Stimulated activated CD4-positive, alpha-beta T cell treated with anti-CD3 and anti-CD28 coated beads, Interleukin-4, amount 100 ng/mL, for 4 hours (primary cell): ENCODE measurements at regions not wholly inside any gene's neighbourhood (a gene's known extent, or its start where the extent isn't known, plus 50 kb on each side); places are given as distances from the start of the nearest gene placed in this dataset.
"Not testable (repeated sequence)": the region's sequence is repeated elsewhere in the genome, so short reads cannot be mapped to it uniquely, and the experiment has no call there.

ENCODE experiments used
- DNase-seq, 2 experiments: peaks; one replicate each; pipeline ENCODE4 v3.0.0-alpha.2; 2020

- DNase-seq: no peak
These were observed 62.3 kb upstream of the HIVEP3 start for GRCh38 chr1:41980827-41981653.

GRCh38 chr1:41978986-41979385 lies 60.3 kb upstream of the HIVEP3 start:
- no peak for DNase-seq

- no peak for DNase-seq
These were observed 58.6 kb upstream of the HIVEP3 start for GRCh38 chr1:41977326-41977725.

- DNase-seq: no peak
These were observed 57.9 kb upstream of the HIVEP3 start for GRCh38 chr1:41976671-41977070.

GRCh38 chr1:41975850-41976569 lies 57.3 kb upstream of the HIVEP3 start:
- no peak for DNase-seq

GRCh38 chr1:41975121-41975520 lies 56.4 kb upstream of the HIVEP3 start:
- no peak for DNase-seq

GRCh38 chr1:41968557-41968956 lies 49.8 kb upstream of the HIVEP3 start:
- not testable (repeated sequence) for DNase-seq
